ENCODE measurements at regions not wholly inside any gene's neighbourhood (a gene's known extent, or its start where the extent isn't known, plus 50 kb on each side); places are given as distances from the start of the nearest gene placed in this dataset.

- TF ChIP-seq ESRRA (CRISPR knock-in tag; IDR thresholded peaks at IDR 0.05; ENCODE audit: borderline replicate concordance), result no peak
Measured at GRCh38 chr12:82029936-82030335, 270.8 kb upstream of the PPFIA2 start (continued).

- H3K27ac Mint-ChIP-seq, result no peak overlapping the region
- ATAC-seq (no peak), DNase-seq (ENCODE audit: low spot score) (no peak)
- POLR2A ChIA-PET, result no interaction called here
- no peak overlapping the region for H3K4me3 Mint-ChIP-seq
- no peak for TF ChIP-seq SMAD3 (CRISPR knock-in tag; IDR thresholded peaks at IDR 0.05; ENCODE audit: borderline replicate concordance)
- TF ChIP-seq FOXK1 (CRISPR knock-in tag; IDR thresholded peaks at IDR 0.05), result no peak
- TF ChIP-seq E2F5 (CRISPR knock-in tag; IDR thresholded peaks at IDR 0.05), result no peak
- TF ChIP-seq, protein P1, sequence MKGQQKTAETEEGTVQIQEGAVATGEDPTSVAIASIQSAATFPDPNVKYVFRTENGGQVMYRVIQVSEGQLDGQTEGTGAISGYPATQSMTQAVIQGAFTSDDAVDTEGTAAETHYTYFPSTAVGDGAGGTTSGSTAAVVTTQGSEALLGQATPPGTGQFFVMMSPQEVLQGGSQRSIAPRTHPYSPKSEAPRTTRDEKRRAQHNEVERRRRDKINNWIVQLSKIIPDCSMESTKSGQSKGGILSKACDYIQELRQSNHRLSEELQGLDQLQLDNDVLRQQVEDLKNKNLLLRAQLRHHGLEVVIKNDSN (CRISPR knock-in tag; IDR thresholded peaks at IDR 0.05), result no peak
- CTCF ChIA-PET, result no interaction called here
- H3K9me3 Mint-ChIP-seq, result peaks cover 6% of the 10 kb centered on the region
- no peaks in the 10 kb centered on the region for H3K27me3 Mint-ChIP-seq (ENCODE audit: low read depth)
- H3K36me3 Mint-ChIP-seq, result peaks cover 3% of the 10 kb centered on the region; the same call in 1 of the 2 replicates
- no peaks in the 10 kb centered on the region for H3K4me1 Mint-ChIP-seq
Measured at GRCh38 chr12:82028772-82029171, 269.6 kb upstream of the PPFIA2 start.

DNA sequence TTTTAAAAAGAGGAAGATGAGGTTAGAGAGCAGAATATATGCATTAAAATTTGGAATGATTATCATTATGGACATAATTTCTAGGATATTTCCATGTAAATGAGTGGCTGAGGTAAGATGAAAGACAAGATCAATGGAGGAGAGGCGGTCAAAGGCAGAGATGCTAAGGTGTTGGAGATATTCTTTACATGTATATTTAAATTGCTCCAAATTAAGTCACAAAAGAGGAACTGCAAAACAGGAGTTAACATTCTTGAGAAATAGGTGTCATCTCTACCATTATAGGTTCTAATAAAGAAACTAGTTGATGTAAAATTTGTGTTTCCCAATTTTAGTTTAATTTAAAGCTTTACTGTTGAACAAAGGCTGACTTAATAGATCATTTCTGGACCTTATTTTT is 268.5 kb upstream of the PPFIA2 start:
- ChIA-PET POLR2A (no interaction called here), CTCF (no interaction called here)
- no peak for ATAC-seq
- Mint-ChIP-seq H3K4me1 (no peaks in the 10 kb centered on the region), H3K27me3 (ENCODE audit: low read depth) (no peaks in the 10 kb centered on the region), H3K27ac (no peak overlapping the region), H3K36me3 (no peaks in the 10 kb centered on the region), H3K9me3 (no peaks in the 10 kb centered on the region), H3K4me3 (no peak overlapping the region)
- TF ChIP-seq RORB (CRISPR knock-in tag; IDR thresholded peaks at IDR 0.05) (no peak), AFF4 (CRISPR knock-in tag; IDR thresholded peaks at IDR 0.05; ENCODE audit: borderline replicate concordance) (no peak), MXD4 (CRISPR knock-in tag; IDR thresholded peaks at IDR 0.05; ENCODE audit: borderline replicate concordance) (no peak), NFYB (CRISPR knock-in tag; conservative IDR thresholded peaks at IDR 0.05; ENCODE audit: low read depth) (no peak), EMX1 (CRISPR knock-in tag; IDR thresholded peaks at IDR 0.05) (no peak), HMGXB4 (CRISPR knock-in tag; IDR thresholded peaks at IDR 0.05) (no peak), PREB (CRISPR knock-in tag; IDR thresholded peaks at IDR 0.05; ENCODE audit: borderline replicate concordance) (no peak), CBFB (CRISPR knock-in tag; IDR thresholded peaks at IDR 0.05; ENCODE audit: low read depth) (no peak)
- TF ChIP-seq, protein P2, sequence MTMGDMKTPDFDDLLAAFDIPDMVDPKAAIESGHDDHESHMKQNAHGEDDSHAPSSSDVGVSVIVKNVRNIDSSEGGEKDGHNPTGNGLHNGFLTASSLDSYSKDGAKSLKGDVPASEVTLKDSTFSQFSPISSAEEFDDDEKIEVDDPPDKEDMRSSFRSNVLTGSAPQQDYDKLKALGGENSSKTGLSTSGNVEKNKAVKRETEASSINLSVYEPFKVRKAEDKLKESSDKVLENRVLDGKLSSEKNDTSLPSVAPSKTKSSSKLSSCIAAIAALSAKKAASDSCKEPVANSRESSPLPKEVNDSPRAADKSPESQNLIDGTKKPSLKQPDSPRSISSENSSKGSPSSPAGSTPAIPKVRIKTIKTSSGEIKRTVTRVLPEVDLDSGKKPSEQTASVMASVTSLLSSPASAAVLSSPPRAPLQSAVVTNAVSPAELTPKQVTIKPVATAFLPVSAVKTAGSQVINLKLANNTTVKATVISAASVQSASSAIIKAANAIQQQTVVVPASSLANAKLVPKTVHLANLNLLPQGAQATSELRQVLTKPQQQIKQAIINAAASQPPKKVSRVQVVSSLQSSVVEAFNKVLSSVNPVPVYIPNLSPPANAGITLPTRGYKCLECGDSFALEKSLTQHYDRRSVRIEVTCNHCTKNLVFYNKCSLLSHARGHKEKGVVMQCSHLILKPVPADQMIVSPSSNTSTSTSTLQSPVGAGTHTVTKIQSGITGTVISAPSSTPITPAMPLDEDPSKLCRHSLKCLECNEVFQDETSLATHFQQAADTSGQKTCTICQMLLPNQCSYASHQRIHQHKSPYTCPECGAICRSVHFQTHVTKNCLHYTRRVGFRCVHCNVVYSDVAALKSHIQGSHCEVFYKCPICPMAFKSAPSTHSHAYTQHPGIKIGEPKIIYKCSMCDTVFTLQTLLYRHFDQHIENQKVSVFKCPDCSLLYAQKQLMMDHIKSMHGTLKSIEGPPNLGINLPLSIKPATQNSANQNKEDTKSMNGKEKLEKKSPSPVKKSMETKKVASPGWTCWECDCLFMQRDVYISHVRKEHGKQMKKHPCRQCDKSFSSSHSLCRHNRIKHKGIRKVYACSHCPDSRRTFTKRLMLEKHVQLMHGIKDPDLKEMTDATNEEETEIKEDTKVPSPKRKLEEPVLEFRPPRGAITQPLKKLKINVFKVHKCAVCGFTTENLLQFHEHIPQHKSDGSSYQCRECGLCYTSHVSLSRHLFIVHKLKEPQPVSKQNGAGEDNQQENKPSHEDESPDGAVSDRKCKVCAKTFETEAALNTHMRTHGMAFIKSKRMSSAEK (CRISPR knock-in tag; IDR thresholded peaks at IDR 0.05; ENCODE audit: borderline replicate concordance), result no peak
- no peak for DNase-seq (ENCODE audit: low spot score)
